Tibial nerve (tissue), 4 donors: ENCODE measurements at regions not wholly inside any gene's neighbourhood (a gene's known extent, or its start where the extent isn't known, plus 50 kb on each side); places are given as distances from the start of the nearest gene placed in this dataset.

Experiments
- EP300 ChIP-seq, 2 donors: sonication (generic); formaldehyde crosslinking; IDR thresholded peaks; one replicate each; pipeline ENCODE4 v1.6.1; 2017; ENCODE audit warnings: antibody characterized with exemption in 2 of 2, mild to moderate bottlenecking in 1 of 2
- POLR2A ChIP-seq, 2 donors: fragments of 450-650 bp; IDR thresholded peaks; one replicate each; pipeline ENCODE4 v1.6.1; 2017; ENCODE audit warnings: antibody characterized with exemption in 2 of 2, mild to moderate bottlenecking in 2 of 2, moderate library complexity in 2 of 2
- TF ChIP-seq, protein P1 (sequence below), 5 experiments: fragments of 200-600 bp in 3 of 5; fragments of 450-650 bp in 2 of 5; sonication (generic) in 3 of 5; IDR thresholded peaks; one replicate each; pipeline ENCODE4 v1.5.1; 2016 to 2019; ENCODE audit warnings: antibody characterized with exemption in 5 of 5, mild to moderate bottlenecking in 3 of 5, moderate library complexity in 2 of 5

DNA sequence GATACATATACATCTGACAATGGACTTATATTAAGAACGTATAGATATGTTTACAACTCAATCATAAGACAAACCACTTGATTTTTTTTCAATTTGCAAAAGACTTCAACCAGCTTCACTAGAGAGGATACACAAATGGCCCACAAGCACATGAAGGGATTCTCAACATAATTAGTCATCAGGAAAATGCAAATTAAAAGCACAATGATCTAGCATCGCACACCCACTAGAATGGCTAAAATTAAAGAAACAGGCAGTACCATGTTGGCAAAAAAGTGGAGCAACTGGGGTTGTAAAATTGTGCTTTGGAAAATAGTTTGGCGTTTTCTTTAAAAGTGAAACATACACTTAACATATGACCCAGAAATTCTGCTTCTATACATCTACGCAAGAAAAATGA, 80.0 kb upstream of the TRIO start:
- TF ChIP-seq, protein P1, sequence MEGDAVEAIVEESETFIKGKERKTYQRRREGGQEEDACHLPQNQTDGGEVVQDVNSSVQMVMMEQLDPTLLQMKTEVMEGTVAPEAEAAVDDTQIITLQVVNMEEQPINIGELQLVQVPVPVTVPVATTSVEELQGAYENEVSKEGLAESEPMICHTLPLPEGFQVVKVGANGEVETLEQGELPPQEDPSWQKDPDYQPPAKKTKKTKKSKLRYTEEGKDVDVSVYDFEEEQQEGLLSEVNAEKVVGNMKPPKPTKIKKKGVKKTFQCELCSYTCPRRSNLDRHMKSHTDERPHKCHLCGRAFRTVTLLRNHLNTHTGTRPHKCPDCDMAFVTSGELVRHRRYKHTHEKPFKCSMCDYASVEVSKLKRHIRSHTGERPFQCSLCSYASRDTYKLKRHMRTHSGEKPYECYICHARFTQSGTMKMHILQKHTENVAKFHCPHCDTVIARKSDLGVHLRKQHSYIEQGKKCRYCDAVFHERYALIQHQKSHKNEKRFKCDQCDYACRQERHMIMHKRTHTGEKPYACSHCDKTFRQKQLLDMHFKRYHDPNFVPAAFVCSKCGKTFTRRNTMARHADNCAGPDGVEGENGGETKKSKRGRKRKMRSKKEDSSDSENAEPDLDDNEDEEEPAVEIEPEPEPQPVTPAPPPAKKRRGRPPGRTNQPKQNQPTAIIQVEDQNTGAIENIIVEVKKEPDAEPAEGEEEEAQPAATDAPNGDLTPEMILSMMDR (IDR thresholded peaks at IDR 0.05) = no peak
- no peak for TF ChIP-seq POLR2A (IDR thresholded peaks at IDR 0.05)
- TF ChIP-seq EP300 (IDR thresholded peaks at IDR 0.05) = no peak
